Neural cell (in vitro differentiated cells): ENCODE measurements at regions not wholly inside any gene's neighbourhood (a gene's known extent, or its start where the extent isn't known, plus 50 kb on each side); places are given as distances from the start of the nearest gene placed in this dataset.

Experiments
- H2AFZ ChIP-seq: fragments of 200-600, 300-800 bp; sonication (generic), shearing (Covaris generic); 2 replicates; pipeline ENCODE4 v1.6.0; 2014; ENCODE audit warnings: low read depth, mild to moderate bottlenecking, antibody characterized with exemption, low read length, moderate library complexity
- H3F3A ChIP-seq: fragments of 200-600 bp; shearing (Covaris generic); 2 replicates; pipeline ENCODE4 v1.6.1; 2016; ENCODE audit warnings: mild to moderate bottlenecking, moderate library complexity, mixed read lengths, antibody characterized with exemption, low read length; ENCODE audit not compliant: insufficient read depth, poor library complexity, severe bottlenecking
- H3K27ac ChIP-seq: fragments of 200-600, 300-800 bp; sonication (generic), shearing (Covaris generic); 2 replicates; pipeline ENCODE4 v1.5.1; 2014; ENCODE audit warnings: mild to moderate bottlenecking, low read length, moderate library complexity
- H3K27me3 ChIP-seq: fragments of 300-800, 200-600 bp; sonication (generic), shearing (Covaris generic); 2 replicates; pipeline ENCODE4 v1.6.0; 2014; ENCODE audit warnings: mild to moderate bottlenecking, low read depth, low read length, moderate library complexity; ENCODE audit not compliant: insufficient read depth
- H3K36me3 ChIP-seq: fragments of 300-800, 200-600 bp; sonication (generic), shearing (Covaris generic); 2 replicates; pipeline ENCODE4 v1.5.1; 2014; ENCODE audit warnings: mild to moderate bottlenecking, antibody characterized with exemption, low read length, moderate library complexity; ENCODE audit not compliant: insufficient read depth
- H3K4me2 ChIP-seq: fragments of 300-800, 200-600 bp; sonication (generic), shearing (Covaris generic); 2 replicates; pipeline ENCODE4 v1.6.0; 2014; ENCODE audit warnings: mild to moderate bottlenecking, low read length
- H3K4me3 ChIP-seq: fragments of 300-800, 200-600 bp; sonication (generic), shearing (Covaris generic); 2 replicates; pipeline ENCODE4 v1.5.1; 2014; ENCODE audit warnings: mild to moderate bottlenecking, low read length, moderate library complexity
- H3K79me2 ChIP-seq: fragments of 200-600 bp; shearing (Covaris generic); replicated peaks from 2 replicates; pipeline ENCODE4 v1.6.0; 2014; ENCODE audit warnings: mild to moderate bottlenecking, low read length, moderate library complexity; ENCODE audit not compliant: insufficient read depth
- H3K9ac ChIP-seq: fragments of 300-800, 200-600 bp; sonication (generic), shearing (Covaris generic); 2 replicates; pipeline ENCODE4 v1.6.1; 2016; ENCODE audit warnings: mild to moderate bottlenecking, low read length, mixed read lengths
- H3K9me2 ChIP-seq: fragments of 200-600 bp; shearing (Covaris generic); 2 replicates; pipeline ENCODE4 v1.6.1; 2016; ENCODE audit warnings: mild to moderate bottlenecking, low read length, mixed read lengths; ENCODE audit not compliant: insufficient read depth
- H3K9me3 ChIP-seq: fragments of 200-600, 300-800 bp; sonication (generic), shearing (Covaris generic); 2 replicates; pipeline ENCODE4 v1.6.1; 2016; ENCODE audit warnings: mild to moderate bottlenecking, mixed run types, low read length, moderate library complexity, mixed read lengths
- H4K20me1 ChIP-seq: fragments of 200-600 bp; shearing (Covaris generic); 2 replicates; pipeline ENCODE4 v1.6.1; 2016; ENCODE audit warnings: mild to moderate bottlenecking, mixed run types; ENCODE audit not compliant: insufficient read depth
- EP300 ChIP-seq: fragments of 450-650 bp; conservative IDR thresholded peaks from 2 replicates; pipeline ENCODE4 v1.6.1; 2014; ENCODE audit warnings: antibody characterized with exemption, mild to moderate bottlenecking, moderate library complexity; ENCODE audit not compliant: poor library complexity, severe bottlenecking
- EZH2 ChIP-seq: fragments of 200-600, 300-800 bp; shearing (Covaris generic), sonication (generic); IDR thresholded peaks from 2 replicates; pipeline ENCODE4 v1.6.1; 2014; ENCODE audit warnings: antibody characterized with exemption, low read length, borderline replicate concordance, mild to moderate bottlenecking; ENCODE audit not compliant: insufficient read depth, poor library complexity, severe bottlenecking
- MXI1 ChIP-seq: fragments of 450-650 bp; conservative IDR thresholded peaks from 2 replicates; pipeline ENCODE4 v1.6.1; 2014; ENCODE audit warnings: antibody characterized with exemption, mild to moderate bottlenecking; ENCODE audit not compliant: poor library complexity, severe bottlenecking
- POLR2AphosphoS5 ChIP-seq: IDR thresholded peaks from 2 replicates; pipeline ENCODE4 v1.6.1; 2012
- RAD21 ChIP-seq: fragments of 450-650 bp; conservative IDR thresholded peaks from 2 replicates; pipeline ENCODE4 v1.6.1; 2014; ENCODE audit warnings: antibody characterized with exemption, mild to moderate bottlenecking, moderate library complexity
- SMC3 ChIP-seq: fragments of 450-650 bp; conservative IDR thresholded peaks from 2 replicates; pipeline ENCODE4 v1.6.1; 2014; ENCODE audit warnings: antibody characterized with exemption, mild to moderate bottlenecking, moderate library complexity; ENCODE audit not compliant: poor library complexity
- TAF1 ChIP-seq: IDR thresholded peaks from 2 replicates; pipeline ENCODE4 v1.6.1; 2012; ENCODE audit warnings: low read depth
- TF ChIP-seq, protein P1 (sequence below): fragments of 450-650 bp; IDR thresholded peaks from 2 replicates; pipeline ENCODE4 v1.5.1; 2014; ENCODE audit warnings: antibody characterized with exemption, mild to moderate bottlenecking, moderate library complexity; ENCODE audit not compliant: poor library complexity, severe bottlenecking
- TF ChIP-seq, protein P2 (sequence below): IDR thresholded peaks from 2 replicates; pipeline ENCODE4 v1.6.1; 2012; ENCODE audit warnings: borderline replicate concordance

GRCh38 chr2:57434972-57435371 is 611.6 kb upstream of the VRK2 start:
- Histone ChIP-seq H3K9me3 (no peaks in the 10 kb centered on the region), H2AFZ (no peak overlapping the region), H3K36me3 (no peaks in the 10 kb centered on the region), H3K4me2 (no peak overlapping the region), H3K79me2 (no peaks in the 10 kb centered on the region), H3K27ac (no peak overlapping the region), H3K27me3 (no peaks in the 10 kb centered on the region), H3F3A (peaks cover 3% of the 10 kb centered on the region), H4K20me1 (no peaks in the 10 kb centered on the region), H3K9me2 (no peaks in the 10 kb centered on the region), H3K4me3 (no peak overlapping the region), H3K9ac (no peak overlapping the region)
- TF ChIP-seq RAD21 (no peak), EZH2 (no peak), SMC3 (no peak), POLR2AphosphoS5 (no peak), TAF1 (no peak), MXI1 (no peak), EP300 (no peak)
- TF ChIP-seq, protein P1, sequence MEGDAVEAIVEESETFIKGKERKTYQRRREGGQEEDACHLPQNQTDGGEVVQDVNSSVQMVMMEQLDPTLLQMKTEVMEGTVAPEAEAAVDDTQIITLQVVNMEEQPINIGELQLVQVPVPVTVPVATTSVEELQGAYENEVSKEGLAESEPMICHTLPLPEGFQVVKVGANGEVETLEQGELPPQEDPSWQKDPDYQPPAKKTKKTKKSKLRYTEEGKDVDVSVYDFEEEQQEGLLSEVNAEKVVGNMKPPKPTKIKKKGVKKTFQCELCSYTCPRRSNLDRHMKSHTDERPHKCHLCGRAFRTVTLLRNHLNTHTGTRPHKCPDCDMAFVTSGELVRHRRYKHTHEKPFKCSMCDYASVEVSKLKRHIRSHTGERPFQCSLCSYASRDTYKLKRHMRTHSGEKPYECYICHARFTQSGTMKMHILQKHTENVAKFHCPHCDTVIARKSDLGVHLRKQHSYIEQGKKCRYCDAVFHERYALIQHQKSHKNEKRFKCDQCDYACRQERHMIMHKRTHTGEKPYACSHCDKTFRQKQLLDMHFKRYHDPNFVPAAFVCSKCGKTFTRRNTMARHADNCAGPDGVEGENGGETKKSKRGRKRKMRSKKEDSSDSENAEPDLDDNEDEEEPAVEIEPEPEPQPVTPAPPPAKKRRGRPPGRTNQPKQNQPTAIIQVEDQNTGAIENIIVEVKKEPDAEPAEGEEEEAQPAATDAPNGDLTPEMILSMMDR: no peak
- TF ChIP-seq, protein P2, sequence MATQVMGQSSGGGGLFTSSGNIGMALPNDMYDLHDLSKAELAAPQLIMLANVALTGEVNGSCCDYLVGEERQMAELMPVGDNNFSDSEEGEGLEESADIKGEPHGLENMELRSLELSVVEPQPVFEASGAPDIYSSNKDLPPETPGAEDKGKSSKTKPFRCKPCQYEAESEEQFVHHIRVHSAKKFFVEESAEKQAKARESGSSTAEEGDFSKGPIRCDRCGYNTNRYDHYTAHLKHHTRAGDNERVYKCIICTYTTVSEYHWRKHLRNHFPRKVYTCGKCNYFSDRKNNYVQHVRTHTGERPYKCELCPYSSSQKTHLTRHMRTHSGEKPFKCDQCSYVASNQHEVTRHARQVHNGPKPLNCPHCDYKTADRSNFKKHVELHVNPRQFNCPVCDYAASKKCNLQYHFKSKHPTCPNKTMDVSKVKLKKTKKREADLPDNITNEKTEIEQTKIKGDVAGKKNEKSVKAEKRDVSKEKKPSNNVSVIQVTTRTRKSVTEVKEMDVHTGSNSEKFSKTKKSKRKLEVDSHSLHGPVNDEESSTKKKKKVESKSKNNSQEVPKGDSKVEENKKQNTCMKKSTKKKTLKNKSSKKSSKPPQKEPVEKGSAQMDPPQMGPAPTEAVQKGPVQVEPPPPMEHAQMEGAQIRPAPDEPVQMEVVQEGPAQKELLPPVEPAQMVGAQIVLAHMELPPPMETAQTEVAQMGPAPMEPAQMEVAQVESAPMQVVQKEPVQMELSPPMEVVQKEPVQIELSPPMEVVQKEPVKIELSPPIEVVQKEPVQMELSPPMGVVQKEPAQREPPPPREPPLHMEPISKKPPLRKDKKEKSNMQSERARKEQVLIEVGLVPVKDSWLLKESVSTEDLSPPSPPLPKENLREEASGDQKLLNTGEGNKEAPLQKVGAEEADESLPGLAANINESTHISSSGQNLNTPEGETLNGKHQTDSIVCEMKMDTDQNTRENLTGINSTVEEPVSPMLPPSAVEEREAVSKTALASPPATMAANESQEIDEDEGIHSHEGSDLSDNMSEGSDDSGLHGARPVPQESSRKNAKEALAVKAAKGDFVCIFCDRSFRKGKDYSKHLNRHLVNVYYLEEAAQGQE: no peak

DNA sequence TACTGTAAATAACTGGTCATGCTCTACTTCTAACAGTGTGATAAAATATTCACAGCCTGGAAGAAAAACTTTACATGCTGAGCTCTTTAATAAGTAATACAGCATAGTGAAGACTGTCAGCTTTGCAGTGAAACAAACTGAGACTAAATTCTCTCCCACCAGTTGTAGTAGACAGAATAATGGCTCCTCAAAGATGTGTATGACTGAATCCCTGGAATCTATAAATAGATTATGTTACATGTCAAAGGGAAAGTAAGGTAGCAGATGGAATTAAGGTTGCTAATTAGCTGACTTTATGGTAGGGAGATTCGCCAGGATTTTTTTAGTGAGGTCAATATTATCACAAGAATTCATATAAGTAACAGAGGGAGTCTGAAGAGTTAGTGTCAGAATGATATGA is 609.5 kb upstream of the VRK2 start:
- Histone ChIP-seq H3K36me3 (no peaks in the 10 kb centered on the region), H3F3A (peaks cover 3% of the 10 kb centered on the region), H3K9ac (no peak overlapping the region), H3K9me2 (no peaks in the 10 kb centered on the region), H2AFZ (no peak overlapping the region), H3K9me3 (no peaks in the 10 kb centered on the region), H3K79me2 (no peaks in the 10 kb centered on the region), H4K20me1 (no peaks in the 10 kb centered on the region), H3K27ac (peak overlapping the region; percentile 75), H3K4me3 (peak overlapping the region; percentile 21), H3K4me2 (no peak overlapping the region), H3K27me3 (no peaks in the 10 kb centered on the region)
- peak; percentile 15 for TF ChIP-seq SMC3
- no peak for TF ChIP-seq RAD21
- TF ChIP-seq POLR2AphosphoS5: peak; percentile 75
- TF ChIP-seq EP300: peak; percentile 92
- TF ChIP-seq TAF1: no peak
- TF ChIP-seq, protein P2: peak; percentile 63
